ENCODE measurements at regions not wholly inside any gene's neighbourhood (a gene's known extent, or its start where the extent isn't known, plus 50 kb on each side); places are given as distances from the start of the nearest gene placed in this dataset.

DNA sequence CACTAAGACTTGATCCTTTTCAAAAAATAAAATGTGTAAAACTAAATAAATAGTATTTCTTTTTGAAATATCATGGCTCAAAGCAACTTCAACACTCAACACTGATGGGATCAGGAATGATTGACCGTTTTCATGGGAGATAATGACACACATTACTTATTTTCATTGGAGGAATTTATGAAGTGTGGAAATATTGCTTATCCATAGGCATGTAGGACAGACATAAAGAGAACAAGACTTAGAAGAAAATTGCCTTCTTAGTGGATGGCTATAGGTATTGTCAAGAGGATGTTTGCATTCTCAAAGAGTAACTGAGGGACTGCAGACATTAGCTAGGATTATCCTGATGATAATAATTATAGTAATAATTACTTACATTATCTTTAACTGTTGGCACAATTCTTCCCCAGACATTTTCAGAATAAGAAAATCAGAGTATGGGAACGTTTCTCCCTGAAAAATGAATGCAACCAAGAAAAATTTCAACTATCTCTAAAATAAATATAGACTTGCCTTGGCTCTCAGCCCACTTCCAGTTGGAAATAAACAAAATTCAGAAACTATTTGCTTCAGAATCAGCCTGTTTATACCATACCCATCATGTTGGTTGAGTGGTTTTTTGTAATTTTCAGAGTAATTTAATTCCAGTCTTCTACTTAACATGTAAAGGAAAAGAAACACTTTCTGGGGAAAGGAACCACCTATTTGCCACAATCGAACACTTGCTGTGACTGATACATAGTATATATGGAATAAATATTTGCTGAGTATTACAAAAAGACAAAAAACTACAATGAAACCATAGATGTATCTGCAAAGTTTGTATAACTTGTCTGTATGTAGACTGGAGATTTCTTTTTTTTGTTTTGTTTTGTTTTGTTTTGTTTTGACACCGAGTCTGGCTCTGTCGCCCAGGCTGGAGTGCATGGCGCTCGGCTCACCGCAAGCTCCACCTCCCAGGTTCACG, 165.7 kb downstream of the TMX3 start (continued):
- TF ChIP-seq BCL11A (IDR thresholded peaks at IDR 0.05; ENCODE audit: low read depth in 2 of 2, low read length in 2 of 2): no peak
- no peak for TF ChIP-seq TBP (IDR thresholded peaks at IDR 0.05; ENCODE audit: low read depth, low read length)
- TF ChIP-seq ASH2L (IDR thresholded peaks at IDR 0.05; ENCODE audit: low read length): no peak
- no peak for TF ChIP-seq RXRA (IDR thresholded peaks at IDR 0.05; ENCODE audit: insufficient read depth, low read depth, low read length)
